HL-60 (cell line): ENCODE measurements at regions not wholly inside any gene's neighbourhood (a gene's known extent, or its start where the extent isn't known, plus 50 kb on each side); places are given as distances from the start of the nearest gene placed in this dataset.

Experiments
- DNase-seq, 2 experiments: peaks; one replicate each; pipeline ENCODE4 v3.0.0-alpha.2; 2010 to 2020; ENCODE audit warnings: low read depth in 1 of 2, low spot score in 1 of 2
- H3K27ac ChIP-seq: fragments of 250-450 bp; sonication (Bioruptor Pico); replicated peaks from 2 replicates; pipeline ENCODE4 v1.5.1; 2020; ENCODE audit warnings: mild to moderate bottlenecking, moderate library complexity
- H3K27me3 ChIP-seq: fragments of 250-450 bp; sonication (Bioruptor Pico); 2 replicates; pipeline ENCODE4 v1.5.1; 2021; ENCODE audit warnings: mild to moderate bottlenecking, moderate library complexity; ENCODE audit not compliant: insufficient read depth, poor library complexity, severe bottlenecking
- H3K4me3 ChIP-seq: replicated peaks from 2 replicates; pipeline ENCODE4 v1.5.1; 2011; ENCODE audit warnings: mild to moderate bottlenecking, control low read depth, low read length; ENCODE audit not compliant: insufficient read depth
- CTCF ChIP-seq: IDR thresholded peaks from one replicate; pipeline ENCODE4 v1.5.1; 2011; ENCODE audit warnings: low read length, control low read depth, inconsistent platforms; ENCODE audit not compliant: insufficient read depth
- GABPA ChIP-seq: IDR thresholded peaks from 2 replicates; pipeline ENCODE4 v1.6.1; 2012; ENCODE audit warnings: low read depth
- POLR2AphosphoS5 ChIP-seq: IDR thresholded peaks from 2 replicates; pipeline ENCODE4 v1.6.1; 2012; ENCODE audit warnings: low read depth
- REST ChIP-seq: IDR thresholded peaks from 2 replicates; pipeline ENCODE4 v1.6.1; 2012; ENCODE audit warnings: low read depth; ENCODE audit not compliant: insufficient replicate concordance
- SPI1 ChIP-seq: IDR thresholded peaks from 2 replicates; pipeline ENCODE4 v1.6.1; 2012; ENCODE audit warnings: low read depth, mild to moderate bottlenecking, borderline replicate concordance

- Histone ChIP-seq H3K27ac (no peak overlapping the region), H3K27me3 (no peaks in the 10 kb centered on the region), H3K4me3 (no peak overlapping the region)
- DNase-seq = no peak
- no peak for TF ChIP-seq GABPA
- no peak for TF ChIP-seq CTCF
- TF ChIP-seq REST = no peak
Observed at GRCh38 chr5:135124128-135124527, 90.1 kb upstream of the PITX1 start.

- H3K27me3 ChIP-seq = no peaks in the 10 kb centered on the region
- no peak overlapping the region for H3K27ac ChIP-seq
- DNase-seq = no peak
- H3K4me3 ChIP-seq = no peak overlapping the region
- TF ChIP-seq GABPA (no peak), POLR2AphosphoS5 (no peak)
Observed at GRCh38 chr5:135122797-135123196, 88.8 kb upstream of the PITX1 start.

DNA sequence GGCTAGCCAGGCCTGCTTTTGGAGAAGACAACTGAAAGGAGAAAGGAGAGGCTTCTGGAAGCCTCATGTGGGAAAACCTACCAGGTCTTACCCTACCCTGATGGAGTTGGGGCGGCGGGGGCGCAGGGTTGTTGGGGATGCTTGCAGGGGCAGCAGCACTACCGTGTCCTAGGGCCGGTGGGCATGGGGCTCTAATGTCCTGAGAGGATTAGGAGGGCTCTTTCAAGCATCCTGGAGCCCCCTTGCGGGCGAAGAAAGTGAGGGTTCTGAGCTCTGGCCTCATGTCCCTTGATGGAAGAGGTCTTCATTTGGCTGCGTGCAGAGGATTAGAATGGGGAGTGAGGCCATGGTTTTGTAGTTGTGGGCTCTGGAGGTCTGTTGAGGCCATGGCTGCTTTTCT lies 86.9 kb upstream of the PITX1 start:
- no peak for TF ChIP-seq CTCF
- no peak for TF ChIP-seq GABPA
- no peak for TF ChIP-seq SPI1
- no peak for TF ChIP-seq REST
- TF ChIP-seq POLR2AphosphoS5 = no peak
- H3K27ac ChIP-seq = no peak overlapping the region
- no peak overlapping the region for H3K4me3 ChIP-seq
- no peaks in the 10 kb centered on the region for H3K27me3 ChIP-seq
- DNase-seq = no peak

GRCh38 chr5:135119481-135119880 lies 85.5 kb upstream of the PITX1 start:
- no peak for TF ChIP-seq SPI1
- no peak for TF ChIP-seq REST
- TF ChIP-seq POLR2AphosphoS5 = no peak
- TF ChIP-seq GABPA = no peak
- no peak for TF ChIP-seq CTCF
- no peak for DNase-seq
- H3K4me3 ChIP-seq = no peak overlapping the region
- no peak overlapping the region for H3K27ac ChIP-seq
- no peaks in the 10 kb centered on the region for H3K27me3 ChIP-seq
